ENCODE measurements at regions not wholly inside any gene's neighbourhood (a gene's known extent, or its start where the extent isn't known, plus 50 kb on each side); places are given as distances from the start of the nearest gene placed in this dataset.

DNA sequence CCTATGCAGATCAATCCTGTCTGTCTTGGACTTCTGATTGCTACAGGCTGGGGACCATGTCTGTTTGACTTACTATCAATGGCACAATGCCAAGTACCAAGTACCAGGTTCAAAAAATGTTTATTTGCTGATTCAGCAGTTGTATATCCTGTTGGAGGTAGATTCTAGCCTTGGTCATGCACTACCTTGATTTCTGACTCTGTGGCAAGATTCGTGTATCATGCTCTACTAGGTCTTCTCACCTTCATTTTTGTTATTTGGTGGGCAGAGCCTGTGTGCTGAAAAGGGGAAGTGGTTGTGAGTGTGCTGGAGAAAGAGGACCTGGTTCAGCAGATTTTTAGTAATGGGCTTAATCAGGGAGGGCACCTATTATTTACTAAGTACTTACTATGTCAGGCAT, 192.4 kb upstream of the MYLIP start (continued):
- TF ChIP-seq, protein P1, sequence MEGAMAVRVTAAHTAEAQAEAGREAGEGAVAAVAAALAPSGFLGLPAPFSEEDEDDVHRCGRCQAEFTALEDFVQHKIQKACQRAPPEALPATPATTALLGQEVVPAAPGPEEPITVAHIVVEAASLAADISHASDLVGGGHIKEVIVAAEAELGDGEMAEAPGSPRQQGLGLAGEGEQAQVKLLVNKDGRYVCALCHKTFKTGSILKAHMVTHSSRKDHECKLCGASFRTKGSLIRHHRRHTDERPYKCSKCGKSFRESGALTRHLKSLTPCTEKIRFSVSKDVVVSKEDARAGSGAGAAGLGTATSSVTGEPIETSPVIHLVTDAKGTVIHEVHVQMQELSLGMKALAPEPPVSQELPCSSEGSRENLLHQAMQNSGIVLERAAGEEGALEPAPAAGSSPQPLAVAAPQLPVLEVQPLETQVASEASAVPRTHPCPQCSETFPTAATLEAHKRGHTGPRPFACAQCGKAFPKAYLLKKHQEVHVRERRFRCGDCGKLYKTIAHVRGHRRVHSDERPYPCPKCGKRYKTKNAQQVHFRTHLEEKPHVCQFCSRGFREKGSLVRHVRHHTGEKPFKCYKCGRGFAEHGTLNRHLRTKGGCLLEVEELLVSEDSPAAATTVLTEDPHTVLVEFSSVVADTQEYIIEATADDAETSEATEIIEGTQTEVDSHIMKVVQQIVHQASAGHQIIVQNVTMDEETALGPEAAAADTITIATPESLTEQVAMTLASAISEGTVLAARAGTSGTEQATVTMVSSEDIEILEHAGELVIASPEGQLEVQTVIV (IDR thresholded peaks at IDR 0.05; ENCODE audit: borderline replicate concordance, partially characterized antibody): no peak
- TF ChIP-seq FOS (IDR thresholded peaks at IDR 0.05; ENCODE audit: borderline replicate concordance, extremely low read depth, insufficient read length) (no peak), ZNF384 (IDR thresholded peaks at IDR 0.05; ENCODE audit: borderline replicate concordance, low read depth, low read length) (no peak), PML (IDR thresholded peaks at IDR 0.05; ENCODE audit: low read length) (no peak), BCL11A (IDR thresholded peaks at IDR 0.05; ENCODE audit: low read depth, low read length) (peak; percentile 80), ESRRA (IDR thresholded peaks at IDR 0.05; ENCODE audit: low read length) (no peak), SMC3 (IDR thresholded peaks at IDR 0.05; ENCODE audit: borderline replicate concordance, low read length) (no peak; the same call in 1 of the 2 replicates), EZH2 (IDR thresholded peaks at IDR 0.05; ENCODE audit: borderline replicate concordance, control insufficient read depth, low read depth, low read length) (no peak), LARP7 (IDR thresholded peaks at IDR 0.05) (no peak), NR2C1 (IDR thresholded peaks at IDR 0.05) (no peak), IKZF2 (IDR thresholded peaks at IDR 0.05) (peak; percentile 79 to 86; a peak in 2 of 4 replicates), ZNF274 (IDR thresholded peaks at IDR 0.05; ENCODE audit: insufficient read depth, insufficient read length) (no peak), POU2F2 (IDR thresholded peaks at IDR 0.05; ENCODE audit: borderline replicate concordance, low read depth, low read length) (no peak), EP300 (IDR thresholded peaks at IDR 0.05; ENCODE audit: borderline replicate concordance in 1 of 2, control insufficient read depth in 1 of 2, low read depth in 2 of 2, low read length in 2 of 2) (peak in 1 of 2 experiments; percentile 65; a peak in 1 of 4 replicates), RFX5 (IDR thresholded peaks at IDR 0.05; ENCODE audit: low read depth, low read length) (no peak), HDGF (IDR thresholded peaks at IDR 0.05) (no peak), BHLHE40 (IDR thresholded peaks at IDR 0.05; ENCODE audit: borderline replicate concordance in 1 of 2, low read depth in 2 of 2, low read length in 1 of 2) (peak; percentile 31 to 72; a peak in 3 of 4 replicates), SREBF1 (IDR thresholded peaks at IDR 0.05; ENCODE audit: low read length) (no peak), IRF4 (IDR thresholded peaks at IDR 0.05; ENCODE audit: low read depth, low read length) (no peak)
- TF ChIP-seq, protein P2, sequence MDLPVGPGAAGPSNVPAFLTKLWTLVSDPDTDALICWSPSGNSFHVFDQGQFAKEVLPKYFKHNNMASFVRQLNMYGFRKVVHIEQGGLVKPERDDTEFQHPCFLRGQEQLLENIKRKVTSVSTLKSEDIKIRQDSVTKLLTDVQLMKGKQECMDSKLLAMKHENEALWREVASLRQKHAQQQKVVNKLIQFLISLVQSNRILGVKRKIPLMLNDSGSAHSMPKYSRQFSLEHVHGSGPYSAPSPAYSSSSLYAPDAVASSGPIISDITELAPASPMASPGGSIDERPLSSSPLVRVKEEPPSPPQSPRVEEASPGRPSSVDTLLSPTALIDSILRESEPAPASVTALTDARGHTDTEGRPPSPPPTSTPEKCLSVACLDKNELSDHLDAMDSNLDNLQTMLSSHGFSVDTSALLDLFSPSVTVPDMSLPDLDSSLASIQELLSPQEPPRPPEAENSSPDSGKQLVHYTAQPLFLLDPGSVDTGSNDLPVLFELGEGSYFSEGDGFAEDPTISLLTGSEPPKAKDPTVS (IDR thresholded peaks at IDR 0.05; ENCODE audit: low read depth, low read length): no peak
- TF ChIP-seq, protein P3, sequence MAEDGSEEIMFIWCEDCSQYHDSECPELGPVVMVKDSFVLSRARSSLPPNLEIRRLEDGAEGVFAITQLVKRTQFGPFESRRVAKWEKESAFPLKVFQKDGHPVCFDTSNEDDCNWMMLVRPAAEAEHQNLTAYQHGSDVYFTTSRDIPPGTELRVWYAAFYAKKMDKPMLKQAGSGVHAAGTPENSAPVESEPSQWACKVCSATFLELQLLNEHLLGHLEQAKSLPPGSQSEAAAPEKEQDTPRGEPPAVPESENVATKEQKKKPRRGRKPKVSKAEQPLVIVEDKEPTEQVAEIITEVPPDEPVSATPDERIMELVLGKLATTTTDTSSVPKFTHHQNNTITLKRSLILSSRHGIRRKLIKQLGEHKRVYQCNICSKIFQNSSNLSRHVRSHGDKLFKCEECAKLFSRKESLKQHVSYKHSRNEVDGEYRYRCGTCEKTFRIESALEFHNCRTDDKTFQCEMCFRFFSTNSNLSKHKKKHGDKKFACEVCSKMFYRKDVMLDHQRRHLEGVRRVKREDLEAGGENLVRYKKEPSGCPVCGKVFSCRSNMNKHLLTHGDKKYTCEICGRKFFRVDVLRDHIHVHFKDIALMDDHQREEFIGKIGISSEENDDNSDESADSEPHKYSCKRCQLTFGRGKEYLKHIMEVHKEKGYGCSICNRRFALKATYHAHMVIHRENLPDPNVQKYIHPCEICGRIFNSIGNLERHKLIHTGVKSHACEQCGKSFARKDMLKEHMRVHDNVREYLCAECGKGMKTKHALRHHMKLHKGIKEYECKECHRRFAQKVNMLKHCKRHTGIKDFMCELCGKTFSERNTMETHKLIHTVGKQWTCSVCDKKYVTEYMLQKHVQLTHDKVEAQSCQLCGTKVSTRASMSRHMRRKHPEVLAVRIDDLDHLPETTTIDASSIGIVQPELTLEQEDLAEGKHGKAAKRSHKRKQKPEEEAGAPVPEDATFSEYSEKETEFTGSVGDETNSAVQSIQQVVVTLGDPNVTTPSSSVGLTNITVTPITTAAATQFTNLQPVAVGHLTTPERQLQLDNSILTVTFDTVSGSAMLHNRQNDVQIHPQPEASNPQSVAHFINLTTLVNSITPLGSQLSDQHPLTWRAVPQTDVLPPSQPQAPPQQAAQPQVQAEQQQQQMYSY (CRISPR knock-in tag; IDR thresholded peaks at IDR 0.05): no peak
- TF ChIP-seq, protein P4, sequence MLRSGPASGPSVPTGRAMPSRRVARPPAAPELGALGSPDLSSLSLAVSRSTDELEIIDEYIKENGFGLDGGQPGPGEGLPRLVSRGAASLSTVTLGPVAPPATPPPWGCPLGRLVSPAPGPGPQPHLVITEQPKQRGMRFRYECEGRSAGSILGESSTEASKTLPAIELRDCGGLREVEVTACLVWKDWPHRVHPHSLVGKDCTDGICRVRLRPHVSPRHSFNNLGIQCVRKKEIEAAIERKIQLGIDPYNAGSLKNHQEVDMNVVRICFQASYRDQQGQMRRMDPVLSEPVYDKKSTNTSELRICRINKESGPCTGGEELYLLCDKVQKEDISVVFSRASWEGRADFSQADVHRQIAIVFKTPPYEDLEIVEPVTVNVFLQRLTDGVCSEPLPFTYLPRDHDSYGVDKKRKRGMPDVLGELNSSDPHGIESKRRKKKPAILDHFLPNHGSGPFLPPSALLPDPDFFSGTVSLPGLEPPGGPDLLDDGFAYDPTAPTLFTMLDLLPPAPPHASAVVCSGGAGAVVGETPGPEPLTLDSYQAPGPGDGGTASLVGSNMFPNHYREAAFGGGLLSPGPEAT (IDR thresholded peaks at IDR 0.05; ENCODE audit: low read depth): peak; percentile 83; the same call in 1 of the 2 replicates

Measured in GM12878 (cell line).